Left lobe of liver (tissue), 2 donors: ENCODE measurements at regions not wholly inside any gene's neighbourhood (a gene's known extent, or its start where the extent isn't known, plus 50 kb on each side); places are given as distances from the start of the nearest gene placed in this dataset.
"Not testable (repeated sequence)": the region's sequence is repeated elsewhere in the genome, so short reads cannot be mapped to it uniquely, and the experiment has no call there.

ENCODE experiments used
- ATAC-seq: fragments of 200-7000 bp; cut with Tn5 transposase; one replicate; pipeline ENCODE4 v1.9.1; 2020; ENCODE audit warnings: mild to moderate bottlenecking, moderate library complexity
- DNase-seq: peaks from one replicate; pipeline ENCODE4 v3.0.0-alpha.2; 2020; ENCODE audit warnings: low spot score
- donor health status: DM: no; HTN: no; CAD: no; lungs with moderate emphysema.
- donor health status: DM: no; HTN: yes; CAD: no.

DNA sequence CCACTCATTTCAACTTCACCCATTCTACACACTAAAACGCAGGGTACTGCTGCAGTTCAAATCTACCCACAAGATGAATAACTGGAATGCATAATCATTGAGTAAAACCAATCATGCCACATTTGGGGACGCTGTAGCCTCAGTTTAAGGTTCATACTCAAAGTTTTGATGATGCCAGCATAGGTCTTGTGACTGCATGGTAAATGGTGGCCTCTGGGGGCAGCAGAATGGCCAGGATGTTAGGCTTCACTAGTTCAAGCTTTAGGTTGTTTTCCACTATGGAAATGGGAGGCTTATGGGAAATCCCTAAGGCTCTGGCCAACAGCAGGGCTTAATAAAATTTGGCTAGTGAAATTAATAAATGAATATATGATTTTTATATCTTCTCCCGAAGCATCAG is 104.3 kb upstream of the TSC22D2 start:
- no peak for DNase-seq

DNA sequence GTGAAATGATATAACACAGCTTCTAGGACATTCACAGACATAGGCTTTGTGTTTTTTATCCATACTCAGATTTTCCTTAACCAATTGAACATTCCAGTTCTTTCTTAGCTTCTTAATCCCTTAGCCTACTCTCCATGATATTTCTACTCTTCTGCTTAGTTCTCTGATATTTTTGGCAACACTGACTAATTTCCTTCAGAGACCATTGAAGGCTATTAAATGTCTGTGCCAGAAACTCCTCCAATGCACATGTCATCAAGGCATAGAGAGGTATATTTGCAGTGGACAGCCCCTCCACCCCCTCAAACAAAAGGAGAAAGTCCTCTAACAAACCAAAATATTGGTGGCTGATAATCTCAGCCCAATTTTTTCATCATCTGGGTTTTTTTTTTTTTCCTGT is 105.9 kb upstream of the TSC22D2 start:
- DNase-seq, result no peak
- ATAC-seq, result no peak

More for the DNA sequence above, 104.3 kb upstream of the TSC22D2 start:
- ATAC-seq, result peak; percentile 88

DNA sequence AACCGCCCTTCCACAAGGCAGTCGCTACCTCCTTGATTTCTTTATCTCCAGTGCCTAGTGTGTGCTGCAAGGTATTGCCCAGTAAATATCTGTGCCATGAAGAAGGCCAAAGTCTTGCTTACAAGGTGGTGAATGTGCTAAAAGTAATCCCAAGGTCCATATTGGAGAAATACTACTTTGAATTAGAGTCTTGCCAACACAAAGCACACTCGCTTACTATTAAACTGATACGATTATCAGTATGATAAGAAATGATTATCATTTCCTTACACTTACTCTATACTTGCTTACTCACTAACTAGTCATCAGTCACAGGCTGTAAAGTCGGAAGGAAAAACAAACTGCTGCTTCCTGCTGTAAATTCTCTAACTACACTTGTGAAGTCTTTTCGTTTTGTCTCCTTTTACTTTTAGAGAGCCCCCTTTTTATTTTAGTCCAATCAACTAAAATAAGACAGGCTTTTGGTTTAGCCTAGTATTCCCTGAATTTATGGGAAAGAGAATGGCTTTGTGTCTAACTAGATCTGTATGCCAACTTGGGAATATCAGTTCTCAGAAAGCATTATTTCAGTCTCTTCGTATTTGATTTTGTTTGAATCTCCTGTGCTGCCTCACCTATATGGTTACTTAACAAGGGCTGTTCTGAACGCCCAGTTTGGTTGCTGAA is 107.1 kb upstream of the TSC22D2 start:
- ATAC-seq (no peak), DNase-seq (no peak)

DNA sequence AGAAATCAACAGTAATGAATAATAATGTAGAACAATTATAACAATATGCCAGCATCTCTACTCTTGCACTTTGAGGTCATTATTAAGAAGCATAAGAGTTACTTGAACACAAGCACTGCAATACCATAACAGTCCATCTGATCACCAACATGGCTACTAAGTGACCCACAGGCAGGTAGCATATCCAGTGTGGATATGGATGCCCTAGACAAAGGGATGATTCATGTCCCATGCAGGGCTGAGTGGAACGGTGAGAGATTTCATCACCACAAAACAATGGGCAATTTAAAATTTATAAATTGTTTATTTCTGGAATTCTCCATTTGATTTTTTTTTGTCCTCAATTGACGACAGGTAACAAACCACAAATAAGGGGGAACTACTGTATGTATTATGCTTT is 107.7 kb upstream of the TSC22D2 start:
- DNase-seq (no peak), ATAC-seq (no peak)

DNA sequence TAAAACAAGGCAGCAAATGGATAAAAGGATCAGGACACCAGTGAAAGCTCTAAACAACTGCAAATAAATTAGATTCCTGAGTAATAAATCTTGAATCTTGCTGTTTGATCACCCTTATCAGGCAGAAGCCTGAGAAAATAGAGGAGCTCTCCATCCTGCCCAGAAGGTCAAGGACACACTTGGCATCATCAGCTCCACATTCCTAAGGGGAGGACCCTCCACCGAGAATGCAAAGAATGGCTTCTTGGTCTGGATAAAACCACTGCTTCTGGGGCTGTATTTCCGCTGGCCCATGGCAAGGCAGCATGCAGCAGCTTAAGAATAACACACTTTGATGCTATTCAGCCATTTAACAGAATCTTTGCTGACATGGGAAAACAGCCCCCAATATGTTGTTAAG is 108.9 kb upstream of the TSC22D2 start:
- ATAC-seq, result no peak
- DNase-seq, result no peak

DNA sequence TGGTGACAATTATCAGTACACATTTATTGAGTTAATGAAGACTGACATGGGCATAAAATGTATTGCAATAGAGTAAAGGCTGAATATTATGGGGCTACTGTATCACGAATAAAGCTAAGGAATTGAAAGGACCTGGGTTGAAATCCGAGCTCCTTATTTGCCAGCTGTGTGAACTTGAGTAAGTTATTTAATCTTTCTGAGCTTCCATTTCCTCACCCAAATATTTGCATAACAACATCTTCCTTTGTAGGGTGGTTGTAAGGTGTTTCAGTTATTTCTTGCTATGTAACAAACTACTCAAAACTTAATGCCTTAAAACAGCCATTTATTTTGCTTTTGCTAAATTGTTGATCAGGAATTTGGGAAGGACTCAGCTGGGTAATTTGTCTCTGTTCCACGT is 111.1 kb upstream of the TSC22D2 start:
- DNase-seq (no peak), ATAC-seq (no peak)

DNA sequence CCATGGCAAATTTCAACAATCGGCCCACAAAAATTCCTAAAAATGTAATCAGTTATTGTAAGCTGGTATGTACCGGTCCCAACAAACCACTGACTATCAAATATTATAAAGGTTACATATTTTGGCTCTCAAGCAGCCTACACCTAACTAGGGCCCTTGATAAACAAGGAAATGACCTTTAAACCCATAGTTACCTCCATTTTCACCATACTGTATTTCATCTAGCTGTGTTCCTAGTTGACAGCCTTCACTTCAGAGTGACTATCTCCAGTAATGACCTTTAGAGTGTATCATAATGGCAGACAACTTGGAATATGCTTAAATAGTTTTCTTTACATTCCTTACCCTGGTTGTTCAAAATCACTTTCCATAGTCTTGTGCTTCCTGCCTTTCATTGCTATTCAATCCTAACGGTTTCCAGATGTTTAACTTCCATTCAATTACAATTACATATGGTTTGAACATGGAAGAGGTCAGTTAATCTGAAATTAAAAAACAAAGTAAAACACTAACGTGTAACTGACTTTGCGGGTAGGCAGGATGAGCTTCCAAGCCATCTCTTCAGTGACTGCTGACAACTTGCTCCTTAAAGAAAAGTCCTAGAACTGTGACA is 111.9 kb upstream of the TSC22D2 start:
- DNase-seq, result no peak

DNA sequence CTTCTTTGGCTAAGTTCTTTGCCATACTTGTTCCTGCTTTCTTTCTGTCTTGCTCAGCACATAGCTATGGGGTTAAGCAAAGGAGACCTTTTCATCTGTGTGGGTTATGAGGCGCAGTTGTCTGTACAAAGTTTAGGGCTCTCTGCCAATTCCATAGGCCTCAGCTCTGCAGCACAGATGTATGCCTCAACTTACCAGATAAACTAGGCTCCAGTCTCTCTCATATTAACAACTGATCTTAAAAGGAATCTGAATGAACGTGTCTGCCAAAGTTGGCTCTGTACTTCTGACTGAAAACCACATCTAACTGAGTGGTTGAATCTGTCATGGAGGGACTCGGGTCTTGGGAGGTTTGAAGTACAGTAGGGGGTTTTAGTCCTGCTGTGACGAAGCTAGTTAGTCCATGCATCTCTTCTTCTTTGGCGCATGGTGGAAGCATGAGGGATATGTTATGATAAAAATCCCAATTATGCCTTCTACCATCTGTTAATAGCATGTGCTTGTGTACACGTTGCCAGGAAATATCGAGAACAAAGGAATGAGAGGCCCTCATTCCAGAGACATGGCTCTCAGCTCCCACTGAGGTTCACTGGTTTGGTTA is 114.6 kb upstream of the TSC22D2 start:
- DNase-seq, result no peak
- no peak for ATAC-seq

More for the DNA sequence above, 111.9 kb upstream of the TSC22D2 start:
- ATAC-seq, result no peak

DNA sequence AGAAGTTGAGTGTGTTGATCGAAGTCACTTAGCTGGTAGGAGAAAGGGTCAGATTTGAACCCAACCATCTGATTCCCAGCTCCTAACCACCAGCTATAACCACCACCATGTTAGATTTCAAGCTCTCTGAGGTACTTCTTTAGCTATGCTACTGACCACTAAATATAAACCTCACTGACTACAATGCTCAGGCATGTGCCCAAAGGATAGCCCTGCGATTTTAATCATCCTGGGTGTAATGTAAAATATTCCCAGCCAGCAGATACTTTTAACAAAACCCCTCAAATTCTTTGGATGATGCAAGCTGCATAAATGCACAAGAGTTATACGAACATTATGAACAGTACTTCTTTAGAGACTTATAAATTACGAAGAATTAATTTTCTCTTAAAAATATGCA is 115.2 kb upstream of the TSC22D2 start:
- DNase-seq (no peak), ATAC-seq (no peak)

DNA sequence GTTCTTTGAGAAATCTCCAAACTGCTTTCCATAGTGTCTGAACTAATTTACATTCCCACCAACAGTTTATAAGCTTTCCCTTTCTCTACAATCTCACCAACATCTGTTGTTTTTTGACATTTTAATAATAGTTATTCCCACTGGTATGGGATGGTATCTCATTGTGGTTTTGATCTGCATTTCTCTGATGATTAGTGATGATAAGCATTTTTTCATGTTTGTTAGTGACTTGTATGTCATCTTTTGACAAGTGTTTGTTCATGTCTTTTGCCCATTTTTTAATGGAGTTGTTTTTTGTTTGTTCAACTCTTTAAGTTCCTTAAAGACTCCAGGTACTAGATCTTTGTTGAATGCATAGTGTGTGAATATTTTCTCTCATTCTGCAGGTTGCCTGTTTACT is 116.6 kb upstream of the TSC22D2 start:
- no peak for DNase-seq
- ATAC-seq, result no peak

DNA sequence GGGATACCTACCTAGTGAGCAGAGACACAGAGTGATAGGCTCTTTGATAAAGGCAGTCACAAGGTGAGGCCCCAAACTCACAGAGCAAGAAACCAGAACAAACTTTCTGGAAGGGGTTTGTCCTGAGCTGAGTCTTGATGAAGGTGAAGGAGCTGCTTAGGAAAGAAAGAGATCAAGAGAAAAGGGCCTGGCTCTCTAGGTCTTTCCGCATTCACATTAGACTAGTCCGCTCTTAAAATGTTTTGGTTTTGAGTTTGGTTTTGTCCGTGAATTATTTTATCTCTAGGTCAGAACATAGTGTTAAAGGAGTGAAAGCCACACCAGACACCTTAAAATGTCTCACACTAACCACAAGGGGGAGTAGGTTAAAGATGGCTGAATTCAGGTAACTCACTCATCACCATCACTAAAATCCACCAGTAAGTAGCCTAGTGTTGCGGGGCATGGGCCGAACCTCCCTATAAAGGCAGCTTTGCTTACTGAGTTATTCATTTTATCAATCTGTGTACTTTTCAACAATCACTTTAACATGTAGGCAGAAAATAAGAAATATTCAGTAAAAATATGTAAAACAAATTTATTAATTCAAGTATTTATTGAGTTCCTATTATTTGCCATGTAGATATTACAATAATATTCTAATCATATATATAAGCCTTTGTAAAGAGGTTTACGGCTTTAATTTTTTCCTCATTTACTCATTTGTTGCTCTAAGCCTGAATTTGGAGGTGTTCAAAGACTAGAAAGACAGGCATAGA is 121.5 kb upstream of the TSC22D2 start:
- no peak for DNase-seq
- peak; percentile 99 for ATAC-seq

DNA sequence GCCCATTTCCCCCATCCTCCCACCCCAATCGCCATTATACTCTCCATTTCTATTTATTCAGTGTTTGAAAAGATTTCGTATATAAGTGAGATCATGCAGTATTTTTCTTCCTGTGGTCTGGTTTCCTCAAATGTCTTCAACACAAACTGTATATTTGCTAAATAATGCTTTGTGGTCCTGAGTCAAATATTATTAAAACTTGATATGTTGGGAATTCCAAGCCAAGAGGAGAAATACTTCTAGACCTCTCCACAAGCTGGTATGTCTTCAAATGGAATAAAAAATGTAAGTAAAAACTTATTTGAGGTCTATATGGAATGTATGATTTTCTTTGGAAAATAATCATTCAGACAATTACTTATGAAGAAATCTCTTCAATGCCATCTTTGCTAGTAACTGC is 122.5 kb upstream of the TSC22D2 start:
- ATAC-seq, result no peak
- DNase-seq, result no peak

DNA sequence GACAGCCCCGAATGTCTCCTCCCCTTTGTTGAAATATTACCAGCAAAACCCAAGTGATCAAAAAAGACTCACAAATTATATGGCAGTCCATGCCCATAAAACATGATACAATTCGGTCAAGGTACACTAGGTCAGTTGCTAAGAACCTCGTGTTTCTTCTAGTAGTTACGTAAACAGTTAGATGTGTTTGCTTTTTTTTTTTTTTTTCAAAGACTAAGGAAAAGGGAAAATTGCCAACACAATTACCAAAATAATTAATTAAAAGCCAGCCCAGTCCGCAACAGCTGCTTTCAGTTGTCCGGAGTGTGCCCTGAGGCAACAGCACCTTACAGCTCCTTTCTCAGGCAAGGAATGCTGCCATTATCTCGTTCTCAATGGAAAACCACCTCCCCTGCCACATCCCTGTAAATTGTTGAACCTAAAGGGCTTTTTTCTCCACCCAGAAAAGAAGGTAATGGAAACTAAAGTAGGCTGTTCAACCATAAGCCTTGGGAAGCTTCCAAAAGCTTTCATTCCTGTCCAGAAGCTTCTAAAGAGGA is 129.2 kb upstream of the TSC22D2 start:
- DNase-seq (no peak), ATAC-seq (peak; percentile 88)

DNA sequence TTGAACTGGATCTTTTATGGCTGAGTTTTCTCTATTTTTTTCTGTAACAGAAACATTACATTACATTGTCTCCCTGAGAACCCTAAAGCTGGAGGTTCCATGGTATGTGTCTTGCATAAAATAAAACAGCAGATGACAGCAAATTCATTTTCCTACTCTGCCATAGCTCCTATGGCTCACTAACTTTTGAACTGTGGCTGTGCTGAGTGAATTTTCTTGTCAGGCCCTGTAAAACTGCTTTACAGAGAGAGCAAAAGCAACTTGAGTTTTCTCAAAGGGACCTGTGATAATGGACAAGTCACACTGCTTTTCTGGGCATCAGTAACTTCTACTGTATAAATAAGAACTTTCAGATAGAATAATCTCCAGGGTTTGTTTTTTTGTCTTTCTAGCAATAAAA is 129.9 kb upstream of the TSC22D2 start:
- ATAC-seq (peak; percentile 21), DNase-seq (no peak)

DNA sequence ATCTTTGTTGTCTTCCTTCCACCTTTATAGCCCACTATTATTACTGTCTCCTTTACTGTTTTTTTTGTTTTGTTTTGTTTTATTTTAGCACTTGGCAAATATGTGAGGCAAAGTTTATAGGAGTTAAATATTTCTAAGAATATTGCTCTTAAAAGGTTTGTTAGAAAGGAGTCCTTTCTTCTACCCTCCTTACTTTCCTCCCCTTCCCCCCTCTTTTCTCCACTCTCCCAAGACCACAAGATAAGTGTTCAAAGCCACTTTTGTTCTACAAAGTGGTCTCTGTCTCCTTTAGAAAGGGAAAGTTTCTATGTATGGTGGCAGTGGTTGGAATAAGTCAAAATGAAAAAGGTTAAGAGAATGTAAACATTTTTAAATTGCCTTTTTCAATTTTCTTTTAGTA is 130.7 kb upstream of the TSC22D2 start:
- ATAC-seq, result no peak
- no peak for DNase-seq

DNA sequence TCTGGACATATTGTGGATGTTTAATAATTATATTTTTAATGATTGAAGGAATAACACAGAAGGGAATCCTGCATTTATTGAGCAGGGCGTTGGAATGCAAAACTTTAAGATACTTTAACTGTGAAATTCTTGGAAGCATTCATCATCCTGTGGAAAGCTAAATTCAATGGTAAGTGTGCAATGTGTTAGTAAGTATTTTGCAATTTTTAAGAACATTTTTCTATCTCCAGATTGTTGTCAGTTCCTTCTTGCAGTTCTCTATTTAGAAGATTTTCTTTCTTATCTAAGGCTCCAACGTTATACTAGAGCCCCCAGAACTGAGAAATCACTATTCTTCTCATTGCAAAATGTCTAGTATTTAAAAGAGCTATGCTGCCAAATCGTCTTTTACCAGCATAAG is 132.2 kb upstream of the TSC22D2 start:
- ATAC-seq (no peak), DNase-seq (no peak)

DNA sequence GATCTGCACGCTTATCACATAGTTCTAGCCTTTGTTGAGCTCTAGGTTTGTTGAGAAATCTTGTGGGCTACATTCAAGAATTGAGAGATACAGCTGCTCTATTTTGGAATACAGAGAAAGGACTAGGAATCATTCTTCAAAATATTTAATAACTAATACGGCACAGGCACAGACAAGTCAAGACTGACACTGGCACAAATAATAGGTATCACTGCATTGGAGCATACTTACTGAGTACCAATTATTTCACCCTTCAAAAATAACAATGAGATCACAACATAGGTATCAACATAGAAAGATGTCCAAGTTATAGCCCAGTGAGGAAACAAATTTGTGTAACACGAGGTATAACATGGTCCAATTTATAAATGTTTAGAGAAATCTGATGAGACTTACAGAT is 133.7 kb upstream of the TSC22D2 start:
- no peak for DNase-seq
- no peak for ATAC-seq

DNA sequence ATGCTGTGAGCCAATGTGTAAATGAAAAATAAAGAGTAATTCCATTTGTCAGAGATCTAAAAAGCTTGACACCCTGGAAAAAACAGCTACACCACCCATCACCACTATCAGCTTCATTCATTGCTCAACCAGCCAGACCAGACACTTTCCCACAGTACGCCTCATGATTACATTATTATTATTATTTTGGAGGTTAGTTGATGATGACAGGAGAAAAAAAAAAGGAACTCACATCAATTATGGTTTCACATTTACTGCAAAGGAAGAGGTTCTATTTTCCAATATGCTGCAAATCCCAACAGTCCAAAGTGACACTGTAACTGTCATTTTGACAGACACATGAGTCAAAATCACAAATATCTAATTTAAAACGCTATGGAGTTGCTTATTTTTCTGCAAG is 134.7 kb upstream of the TSC22D2 start:
- DNase-seq (no peak), ATAC-seq (no peak)

DNA sequence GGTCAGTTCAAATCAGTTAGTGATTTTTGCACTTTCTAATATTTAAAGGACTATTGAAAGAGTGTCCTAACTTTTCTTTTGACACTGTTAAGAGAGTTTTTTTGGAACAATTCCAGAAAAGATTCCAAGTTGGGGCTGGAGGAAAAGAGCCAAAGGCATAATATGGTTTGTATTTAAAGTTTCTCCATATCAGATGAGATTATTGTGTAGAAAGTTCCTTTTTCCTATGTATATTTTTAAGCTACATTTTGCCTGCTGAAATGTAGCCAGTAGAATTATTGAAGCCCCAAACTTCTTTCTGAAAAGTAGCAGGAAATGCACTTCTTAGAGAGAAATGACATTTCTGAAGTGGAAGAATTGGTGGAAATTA is 136.5 kb upstream of the TSC22D2 start:
- DNase-seq, result no peak
- ATAC-seq, result no peak

DNA sequence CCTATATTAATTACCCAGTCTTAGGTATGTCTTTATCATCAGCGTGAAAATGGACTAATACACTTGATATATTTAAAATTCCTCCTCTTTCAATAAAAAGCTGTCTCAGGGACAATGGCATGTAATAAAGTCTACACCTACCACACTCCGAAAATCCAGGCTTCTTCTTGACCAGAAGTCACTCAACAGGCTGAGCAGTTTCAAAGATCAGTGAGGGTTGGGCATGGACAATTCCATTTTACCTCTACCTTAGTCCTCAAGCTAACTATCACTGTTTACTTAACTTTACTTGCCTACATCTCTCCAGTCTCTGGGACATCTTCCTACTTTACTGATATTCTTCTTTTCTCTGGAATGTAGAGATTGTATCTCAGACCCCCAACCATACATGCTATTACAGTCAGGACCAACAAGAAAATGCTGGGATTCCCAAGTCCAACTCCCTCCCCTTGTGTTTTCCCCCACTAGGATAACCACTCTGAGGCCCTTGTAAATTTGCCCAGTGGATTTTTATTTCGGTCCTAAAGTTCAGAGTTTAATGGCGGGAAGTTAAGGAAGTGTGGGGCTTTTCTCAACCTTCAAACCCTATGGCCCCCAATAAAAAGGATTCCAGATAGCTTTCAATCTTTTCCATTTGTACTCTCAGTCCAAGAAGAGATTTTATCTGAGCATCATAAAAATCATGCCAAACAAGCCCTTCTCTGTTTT is 137.1 kb upstream of the TSC22D2 start:
- no peak for ATAC-seq

DNA sequence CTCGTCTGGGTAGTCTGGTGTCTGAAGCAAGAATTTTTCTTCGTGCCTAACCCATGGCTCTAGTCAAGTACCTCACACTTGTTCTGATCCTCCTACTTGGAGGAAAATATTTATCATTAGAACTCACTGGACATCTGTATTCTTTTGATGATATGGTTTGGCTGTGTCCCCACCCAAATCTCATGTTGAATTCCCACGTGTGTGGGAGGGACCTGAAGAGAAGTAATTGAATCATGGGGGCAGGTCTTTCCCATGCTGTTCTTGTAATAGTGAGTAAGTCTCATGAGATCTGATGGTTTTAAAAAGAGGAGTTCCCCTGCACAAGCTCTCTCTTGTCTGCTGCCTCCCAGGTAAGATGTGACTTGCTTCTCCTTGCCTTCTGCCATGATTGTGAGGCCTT is 137.7 kb upstream of the TSC22D2 start:
- DNase-seq, ATAC-seq: not testable (repeated sequence)

More for the DNA sequence above, 137.1 kb upstream of the TSC22D2 start:
- no peak for DNase-seq
